B cell (primary cell): ENCODE measurements at regions not wholly inside any gene's neighbourhood (a gene's known extent, or its start where the extent isn't known, plus 50 kb on each side); places are given as distances from the start of the nearest gene placed in this dataset.

Experiments
- ATAC-seq: fragments of 200-7000 bp; cut with Tn5 transposase; one replicate; pipeline ENCODE4 v1.10.0; 2021; ENCODE audit warnings: low read depth, mild to moderate bottlenecking, moderate number of reproducible peaks, moderate library complexity
- CTCF ChIA-PET: fragments of 350-600 bp; sonication (Branson Sonifier 250); formaldehyde crosslinking; loops from one replicate; lab custom pipeline; 2021; ENCODE audit warnings: antibody characterized with exemption, inconsistent platforms; lab: Charles Lee
- POLR2A ChIA-PET: fragments of 350-600 bp; sonication (Branson Sonifier 250); formaldehyde crosslinking; loops from one replicate; lab custom pipeline; 2021; ENCODE audit warnings: antibody characterized with exemption; lab: Charles Lee
- DNase-seq: peaks from one replicate; pipeline ENCODE4 v3.0.0; 2013
- H2AFZ ChIP-seq: 2 replicates; pipeline ENCODE4 v1.6.1; 2012; ENCODE audit warnings: mild to moderate bottlenecking, low read depth, low read length; ENCODE audit not compliant: insufficient read depth, poor library complexity, severe bottlenecking
- H3K27ac ChIP-seq, 2 donors: 1 replicate in 1 of 2; 2 replicates in 1 of 2; pipeline ENCODE4 v1.5.1; 2012 to 2013; ENCODE audit warnings: low read length in 2 of 2, mild to moderate bottlenecking in 2 of 2, moderate library complexity in 1 of 2
- H3K27me3 ChIP-seq, 4 experiments: fragments of 200-600 bp in 1 of 4; sonication (generic) in 1 of 4; replicated peaks in 1 of 4; 1 replicate in 2 of 4; 2 replicates in 2 of 4; pipeline versions ENCODE4 v1.6.1 to v1.7.0; 2013 to 2016; ENCODE audit warnings: low read length in 3 of 4, mild to moderate bottlenecking in 2 of 4, mixed read lengths in 1 of 4, moderate library complexity in 1 of 4; ENCODE audit not compliant: insufficient read depth in 4 of 4, control insufficient read depth in 3 of 4; ENCODE audit errors: control extremely low read depth in 1 of 4
- H3K36me3 ChIP-seq, 2 experiments: replicated peaks in 1 of 2; 1 replicate in 1 of 2; 2 replicates in 1 of 2; pipeline versions ENCODE4 v1.6.1 to v1.7.1; 2013; ENCODE audit warnings: low read length in 1 of 2; ENCODE audit not compliant: insufficient read depth in 2 of 2, control insufficient read depth in 1 of 2; ENCODE audit errors: control extremely low read depth in 1 of 2, extremely low read depth in 1 of 2
- H3K4me1 ChIP-seq, 2 donors: fragments of 200-600 bp in 1 of 2; sonication (generic) in 1 of 2; 1 replicate in 1 of 2; 2 replicates in 1 of 2; pipeline versions ENCODE4 v1.5.1 to v1.6.1; 2013 to 2017; ENCODE audit warnings: low read length in 2 of 2; ENCODE audit not compliant: control insufficient read depth in 2 of 2, insufficient read depth in 2 of 2
- H3K4me2 ChIP-seq: replicated peaks from 2 replicates; pipeline ENCODE3; 2012; ENCODE audit warnings: mild to moderate bottlenecking, low read depth, low read length; ENCODE audit not compliant: poor library complexity, severe bottlenecking
- H3K4me3 ChIP-seq, 5 experiments: fragments of 200-600 bp in 1 of 5; sonication (generic) in 1 of 5; 1 replicate in 3 of 5; 2 replicates in 2 of 5; pipeline versions ENCODE4 v1.5.1 to v1.7.0; 2011 to 2016; ENCODE audit warnings: low read length in 4 of 5, mild to moderate bottlenecking in 4 of 5, low read depth in 2 of 5, control low read depth in 1 of 5, moderate library complexity in 1 of 5; ENCODE audit not compliant: insufficient read depth in 1 of 5; ENCODE audit errors: control extremely low read depth in 1 of 5, extremely low read depth in 1 of 5
- H3K79me2 ChIP-seq: fragments of 200-600 bp; sonication (generic); one replicate; pipeline ENCODE4 v1.6.0; 2016; ENCODE audit warnings: low read length; ENCODE audit not compliant: control insufficient read depth, insufficient read depth
- H3K9ac ChIP-seq: fragments of 200-600 bp; sonication (generic); 2 replicates; pipeline ENCODE4 v1.6.1; 2017; ENCODE audit warnings: mild to moderate bottlenecking, low read length, moderate library complexity
- H3K9me3 ChIP-seq, 3 donors: one replicate each; pipeline versions ENCODE4 v1.6.1 to v1.7.1; 2013; ENCODE audit warnings: low read length in 2 of 3; ENCODE audit not compliant: control insufficient read depth in 2 of 3, insufficient read depth in 1 of 3; ENCODE audit errors: control extremely low read depth in 1 of 3
- H4K20me1 ChIP-seq: 2 replicates; pipeline ENCODE4 v1.6.0; 2012; ENCODE audit warnings: mild to moderate bottlenecking, low read length; ENCODE audit not compliant: insufficient read depth, control insufficient read depth, poor library complexity, severe bottlenecking
- H3K27ac Mint-ChIP-seq: one replicate; pipeline ENCODE4 v1.8.0; 2021; ENCODE audit warnings: mixed read lengths
- H3K27me3 Mint-ChIP-seq: one replicate; pipeline ENCODE4 v1.8.0; 2021; ENCODE audit warnings: mixed read lengths
- H3K4me1 Mint-ChIP-seq: one replicate; pipeline ENCODE4 v1.8.0; 2021; ENCODE audit warnings: mixed read lengths
- H3K4me3 Mint-ChIP-seq: one replicate; pipeline ENCODE4 v1.8.0; 2021; ENCODE audit warnings: mixed read lengths
- H3K9me3 Mint-ChIP-seq: one replicate; pipeline ENCODE4 v1.8.0; 2022; ENCODE audit warnings: mixed read lengths; ENCODE audit not compliant: insufficient read depth
- EZH2 ChIP-seq: IDR thresholded peaks from 2 replicates; pipeline ENCODE4 v1.6.1; 2012; ENCODE audit warnings: borderline replicate concordance, low read depth, mild to moderate bottlenecking, moderate library complexity, low read length; ENCODE audit not compliant: insufficient read depth, poor library complexity, severe bottlenecking
- WGBS: methylation state at CpG from one replicate; pipeline ENCODE4 v1.1.5; 2013; ENCODE audit warnings: missing lambda C conversion rate; ENCODE audit not compliant: insufficient coverage; 5-methylcytosine and 5-hydroxymethylcytosine counted together
- intact Hi-C: fragments of 100-400 bp; cut with micrococcal nuclease; formaldehyde crosslinking; loops from one replicate; pipeline ENCODE4 v1.10.0; 2022
- TF ChIP-seq, protein P1 (sequence below): fragments of 200-600 bp; IDR thresholded peaks from one replicate; pipeline ENCODE4 v1.8.0; 2022; ENCODE audit warnings: antibody characterized with exemption, mild to moderate bottlenecking

DNA sequence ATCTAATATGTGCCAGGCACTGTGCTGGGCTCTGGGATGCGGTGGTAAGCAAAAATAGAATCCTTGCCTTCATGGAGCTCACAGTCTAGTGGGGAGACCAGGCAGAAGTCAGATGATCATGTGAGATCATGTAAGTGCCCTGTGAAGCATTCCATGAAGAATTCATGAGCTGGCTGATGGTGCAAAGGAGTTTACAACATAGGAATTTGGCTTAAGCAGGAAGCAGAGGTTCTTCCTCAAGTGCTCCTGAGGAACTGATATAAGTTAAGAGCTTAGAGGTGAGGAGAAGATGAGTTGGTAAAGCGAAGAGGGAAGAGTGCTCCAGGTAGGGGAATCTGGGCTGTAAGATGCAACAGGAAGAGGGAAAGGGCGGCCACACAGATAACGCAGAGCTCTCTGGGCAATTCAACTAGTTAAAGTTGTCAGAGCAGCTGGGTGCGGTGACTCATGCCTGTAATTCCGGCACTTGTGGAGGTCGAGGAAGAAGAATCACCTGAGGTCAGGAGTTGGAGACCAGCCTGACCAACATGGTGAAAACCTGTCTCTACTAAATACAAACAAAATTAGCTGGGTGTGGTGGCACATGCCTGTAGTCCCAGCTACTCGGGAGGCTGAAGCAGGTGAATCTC is 78.5 kb upstream of the SPATA31D4 start:
- intact Hi-C loops: no loop called here
- TF ChIP-seq, protein P1, sequence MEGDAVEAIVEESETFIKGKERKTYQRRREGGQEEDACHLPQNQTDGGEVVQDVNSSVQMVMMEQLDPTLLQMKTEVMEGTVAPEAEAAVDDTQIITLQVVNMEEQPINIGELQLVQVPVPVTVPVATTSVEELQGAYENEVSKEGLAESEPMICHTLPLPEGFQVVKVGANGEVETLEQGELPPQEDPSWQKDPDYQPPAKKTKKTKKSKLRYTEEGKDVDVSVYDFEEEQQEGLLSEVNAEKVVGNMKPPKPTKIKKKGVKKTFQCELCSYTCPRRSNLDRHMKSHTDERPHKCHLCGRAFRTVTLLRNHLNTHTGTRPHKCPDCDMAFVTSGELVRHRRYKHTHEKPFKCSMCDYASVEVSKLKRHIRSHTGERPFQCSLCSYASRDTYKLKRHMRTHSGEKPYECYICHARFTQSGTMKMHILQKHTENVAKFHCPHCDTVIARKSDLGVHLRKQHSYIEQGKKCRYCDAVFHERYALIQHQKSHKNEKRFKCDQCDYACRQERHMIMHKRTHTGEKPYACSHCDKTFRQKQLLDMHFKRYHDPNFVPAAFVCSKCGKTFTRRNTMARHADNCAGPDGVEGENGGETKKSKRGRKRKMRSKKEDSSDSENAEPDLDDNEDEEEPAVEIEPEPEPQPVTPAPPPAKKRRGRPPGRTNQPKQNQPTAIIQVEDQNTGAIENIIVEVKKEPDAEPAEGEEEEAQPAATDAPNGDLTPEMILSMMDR: no peak
- no peak for TF ChIP-seq EZH2
- no peak overlapping the region for H3K4me3 ChIP-seq
- H3K27me3 Mint-ChIP-seq: no peaks in the 10 kb centered on the region
- no peaks in the 10 kb centered on the region for H3K9me3 Mint-ChIP-seq
- WGBS: 95% methylated on average over 6 of the region's 8 CpGs
- no peak for ATAC-seq
- H3K9ac ChIP-seq: no peak overlapping the region
- H3K27ac Mint-ChIP-seq: no peak overlapping the region
- no peaks in the 10 kb centered on the region for H3K36me3 ChIP-seq
- no peaks in the 10 kb centered on the region for H3K4me1 ChIP-seq
- no peak overlapping the region for H3K4me3 Mint-ChIP-seq
- H2AFZ ChIP-seq: no peak overlapping the region
- H3K9me3 ChIP-seq: no peaks in the 10 kb centered on the region
- no peaks in the 10 kb centered on the region for H3K79me2 ChIP-seq
- no peaks in the 10 kb centered on the region for H3K27me3 ChIP-seq
- DNase-seq: no peak
- H3K27ac ChIP-seq: no peak overlapping the region
- no peaks in the 10 kb centered on the region for H3K4me1 Mint-ChIP-seq
- no peaks in the 10 kb centered on the region for H4K20me1 ChIP-seq
- ChIA-PET CTCF (interaction anchor here (3.0 kb wide), 1 partner anchor 327 kb away, joined by 15 read pairs; no protein-coding TSS in a partner anchor), POLR2A (no interaction called here)
- no peak overlapping the region for H3K4me2 ChIP-seq

DNA sequence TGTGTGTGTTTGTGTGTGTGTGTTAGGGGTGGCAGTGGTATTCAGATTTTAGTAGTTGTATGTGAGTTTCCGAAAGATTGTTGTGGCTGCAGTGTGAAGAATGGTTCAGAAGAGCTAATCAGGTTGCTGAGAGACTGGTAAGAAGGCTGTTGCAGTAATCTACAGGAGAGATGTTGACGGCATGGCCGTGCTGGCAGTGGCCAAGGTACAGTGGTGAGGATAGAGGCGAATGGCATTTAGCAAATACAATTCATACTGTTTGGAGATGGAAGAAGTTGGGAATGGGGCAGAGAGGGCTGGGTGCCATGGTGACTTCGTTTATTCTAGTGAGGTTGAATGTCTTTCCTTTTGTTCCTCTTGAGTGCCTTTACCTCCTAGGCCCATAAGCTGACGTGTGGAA is 77.5 kb upstream of the SPATA31D4 start:
- 85% methylated on average over 5 of the region's 6 CpGs for WGBS
- Histone ChIP-seq H3K4me3 (no peak overlapping the region), H3K4me1 (no peaks in the 10 kb centered on the region), H3K27me3 (no peaks in the 10 kb centered on the region), H4K20me1 (no peaks in the 10 kb centered on the region), H3K79me2 (no peaks in the 10 kb centered on the region), H3K4me2 (no peak overlapping the region), H2AFZ (no peak overlapping the region), H3K27ac (no peak overlapping the region), H3K9me3 (no peaks in the 10 kb centered on the region), H3K9ac (no peak overlapping the region), H3K36me3 (no peaks in the 10 kb centered on the region)
- ATAC-seq (no peak), DNase-seq (no peak)
- H3K27me3 Mint-ChIP-seq: no peaks in the 10 kb centered on the region
- TF ChIP-seq, protein P1: no peak
- no peak for TF ChIP-seq EZH2
- H3K4me3 Mint-ChIP-seq: no peak overlapping the region
- no peaks in the 10 kb centered on the region for H3K4me1 Mint-ChIP-seq
- H3K9me3 Mint-ChIP-seq: no peaks in the 10 kb centered on the region
- no peak overlapping the region for H3K27ac Mint-ChIP-seq
- POLR2A ChIA-PET: no interaction called here
- intact Hi-C loops: no loop called here
- CTCF ChIA-PET: no interaction called here
